GM10248 (cell line): ENCODE measurements at regions not wholly inside any gene's neighbourhood (a gene's known extent, or its start where the extent isn't known, plus 50 kb on each side); places are given as distances from the start of the nearest gene placed in this dataset.

Source experiments
- CTCF ChIA-PET: fragments of 300-600 bp; sonication (Branson Sonifier 250); formaldehyde crosslinking; extraction: SDS; loops from one replicate; lab custom pipeline; 2021; ENCODE audit warnings: antibody characterized with exemption; lab: Yijun Ruan, JAX
- POLR2A ChIA-PET: fragments of 350-650 bp; sonication (Branson Sonifier 250); formaldehyde crosslinking; extraction: SDS; loops from one replicate; lab custom pipeline; 2020; ENCODE audit warnings: antibody characterized with exemption; lab: Yijun Ruan, JAX
- DNase-seq: peaks from one replicate; pipeline ENCODE4 v3.0.0; 2012; ENCODE audit errors: extremely low spot score
- TF ChIP-seq, protein P1 (sequence below): IDR thresholded peaks from 2 replicates; pipeline ENCODE4 v1.5.1; 2012; ENCODE audit warnings: mild to moderate bottlenecking, low read depth; ENCODE audit errors: extremely low read depth, missing control alignments, control extremely low read depth

DNA sequence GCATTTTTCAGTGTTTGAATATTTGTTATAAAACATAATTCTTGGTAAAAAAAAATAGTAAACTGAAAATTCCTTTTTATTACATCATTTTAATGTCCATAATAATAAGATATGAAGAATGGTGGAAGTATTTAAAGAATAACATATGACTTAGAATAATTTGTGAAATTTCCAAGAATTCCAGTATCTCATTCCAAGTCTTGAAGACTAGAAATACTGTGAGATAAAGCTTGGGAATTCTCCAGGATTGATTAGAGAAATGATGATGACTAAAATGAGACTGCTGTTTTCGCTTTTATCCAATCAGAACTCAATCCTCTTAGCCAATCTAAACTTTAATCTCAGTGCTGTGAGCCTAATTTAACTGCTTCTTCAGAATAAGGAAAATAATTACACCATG is 184.2 kb upstream of the HCCS start:
- CTCF ChIA-PET, result no interaction called here
- DNase-seq, result no peak
- POLR2A ChIA-PET, result no interaction called here
- TF ChIP-seq, protein P1, sequence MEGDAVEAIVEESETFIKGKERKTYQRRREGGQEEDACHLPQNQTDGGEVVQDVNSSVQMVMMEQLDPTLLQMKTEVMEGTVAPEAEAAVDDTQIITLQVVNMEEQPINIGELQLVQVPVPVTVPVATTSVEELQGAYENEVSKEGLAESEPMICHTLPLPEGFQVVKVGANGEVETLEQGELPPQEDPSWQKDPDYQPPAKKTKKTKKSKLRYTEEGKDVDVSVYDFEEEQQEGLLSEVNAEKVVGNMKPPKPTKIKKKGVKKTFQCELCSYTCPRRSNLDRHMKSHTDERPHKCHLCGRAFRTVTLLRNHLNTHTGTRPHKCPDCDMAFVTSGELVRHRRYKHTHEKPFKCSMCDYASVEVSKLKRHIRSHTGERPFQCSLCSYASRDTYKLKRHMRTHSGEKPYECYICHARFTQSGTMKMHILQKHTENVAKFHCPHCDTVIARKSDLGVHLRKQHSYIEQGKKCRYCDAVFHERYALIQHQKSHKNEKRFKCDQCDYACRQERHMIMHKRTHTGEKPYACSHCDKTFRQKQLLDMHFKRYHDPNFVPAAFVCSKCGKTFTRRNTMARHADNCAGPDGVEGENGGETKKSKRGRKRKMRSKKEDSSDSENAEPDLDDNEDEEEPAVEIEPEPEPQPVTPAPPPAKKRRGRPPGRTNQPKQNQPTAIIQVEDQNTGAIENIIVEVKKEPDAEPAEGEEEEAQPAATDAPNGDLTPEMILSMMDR, result no peak

DNA sequence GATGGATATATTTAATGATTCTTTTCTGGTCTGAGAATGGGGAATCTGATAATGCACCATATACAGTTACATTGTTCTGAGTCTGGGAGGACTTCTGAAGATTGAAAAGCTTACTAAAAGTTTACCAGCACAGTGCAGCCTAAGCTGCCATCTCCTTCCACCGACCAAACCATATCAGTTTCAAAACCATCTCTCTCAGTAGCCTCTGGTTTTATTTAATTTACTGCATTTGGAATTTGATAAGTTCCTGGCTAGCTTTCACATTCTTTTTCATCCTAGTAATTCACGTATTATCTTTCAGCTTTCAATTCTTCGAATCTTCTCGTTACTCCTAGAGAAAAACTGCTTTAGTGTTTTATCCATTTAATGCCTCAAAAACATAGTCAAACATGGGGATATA is 181.4 kb upstream of the HCCS start:
- no peak for DNase-seq
- CTCF ChIA-PET, result no interaction called here
- TF ChIP-seq, protein P1, result no peak
- POLR2A ChIA-PET, result no interaction called here

DNA sequence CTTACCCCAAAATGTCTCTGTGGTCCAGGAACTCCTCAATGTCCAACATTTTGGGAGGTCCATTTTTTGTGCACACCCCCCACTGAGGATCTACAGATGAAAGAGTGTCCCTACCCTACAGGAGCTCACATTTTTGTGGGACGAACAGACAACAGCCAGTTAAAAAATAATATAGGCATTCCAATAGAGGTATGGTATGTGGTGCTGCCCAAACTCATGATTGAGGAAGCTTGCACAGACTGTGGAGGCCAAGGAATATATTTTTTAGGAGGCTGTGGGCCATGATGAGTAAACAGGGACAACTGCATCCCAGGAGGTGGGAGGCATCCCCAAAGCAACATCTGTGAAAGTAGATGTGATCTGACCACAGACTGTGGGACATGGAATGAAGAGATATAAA is 181.0 kb upstream of the HCCS start:
- DNase-seq, result no peak
- TF ChIP-seq, protein P1, result no peak
- ChIA-PET CTCF (no interaction called here), POLR2A (no interaction called here)

DNA sequence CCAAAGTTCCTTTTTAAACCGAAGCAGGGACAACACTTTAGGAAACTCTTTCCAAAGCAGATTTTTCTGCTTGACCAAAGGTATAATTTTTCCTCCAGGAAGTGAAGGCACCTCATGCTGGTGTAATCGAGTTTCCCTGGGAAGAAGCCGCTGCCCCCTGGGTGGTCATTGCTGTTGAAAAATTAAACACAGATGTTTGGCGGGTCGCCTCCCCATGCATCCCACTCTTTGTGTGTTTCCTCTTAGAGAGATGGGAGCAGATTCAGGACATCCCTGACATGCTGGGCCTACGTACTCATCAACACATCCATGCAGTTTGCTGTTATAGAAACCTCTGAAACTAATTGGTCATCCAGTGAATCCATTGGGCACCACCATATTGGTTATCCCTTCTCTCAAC is 179.2 kb upstream of the HCCS start:
- no peak for DNase-seq
- ChIA-PET CTCF (interaction anchor here (0.7 kb wide), 1 partner anchor 28 kb away, joined by 3 read pairs; no protein-coding TSS in a partner anchor), POLR2A (no interaction called here)
- TF ChIP-seq, protein P1, result no peak

DNA sequence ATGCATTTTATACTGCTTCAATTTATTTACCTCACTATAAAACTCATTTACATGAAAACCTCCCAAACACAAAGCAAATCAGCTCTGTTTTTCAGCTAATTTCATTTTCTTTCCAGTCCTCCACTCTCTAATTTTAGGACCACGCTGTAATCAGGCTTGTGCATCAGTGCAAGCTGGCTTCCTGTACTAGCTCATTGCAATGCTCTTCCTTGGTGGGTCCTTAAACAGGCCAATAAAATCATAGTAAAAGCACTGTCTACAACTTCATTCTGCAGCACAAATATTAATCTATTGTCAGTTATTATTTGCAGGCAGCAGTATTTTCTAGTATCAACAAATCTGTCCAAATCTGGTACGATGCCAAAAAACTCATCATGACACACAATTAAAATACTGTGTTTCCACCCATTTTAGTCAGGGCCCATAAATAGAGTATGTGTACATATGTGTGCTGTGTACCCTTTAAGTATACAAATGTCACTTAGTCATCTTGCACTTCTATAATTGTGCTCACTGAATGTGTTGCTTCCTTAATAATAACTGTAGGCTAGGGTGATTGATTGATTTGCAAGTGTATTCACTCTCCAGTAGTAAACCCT is 178.2 kb upstream of the HCCS start:
- POLR2A ChIA-PET, result no interaction called here

DNA sequence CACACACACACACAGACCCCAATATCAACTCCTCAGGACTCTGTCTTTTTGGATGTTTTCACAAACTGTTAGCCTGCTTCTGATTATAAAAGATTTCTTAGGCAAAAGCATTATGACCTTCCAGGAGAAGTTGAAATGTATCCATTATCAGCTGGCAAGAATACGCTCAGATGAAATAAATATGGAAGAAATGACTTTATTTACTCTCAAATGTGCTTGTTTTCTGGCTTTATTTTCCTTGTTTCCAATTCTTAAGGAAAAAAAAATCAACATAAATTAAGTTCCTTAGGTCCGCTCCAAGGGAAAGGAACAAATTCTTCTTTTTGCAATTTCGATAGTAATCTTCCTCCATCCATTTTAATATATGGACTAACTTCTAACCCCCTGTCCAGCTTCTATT is 175.6 kb upstream of the HCCS start:
- TF ChIP-seq, protein P1, result no peak
- ChIA-PET CTCF (no interaction called here), POLR2A (no interaction called here)
- DNase-seq, result no peak

More for the DNA sequence above, 178.2 kb upstream of the HCCS start:
- no peak for DNase-seq
- CTCF ChIA-PET, result interaction anchor here (0.7 kb wide), 1 partner anchor 27 kb away, joined by 3 read pairs; no protein-coding TSS in a partner anchor
- TF ChIP-seq, protein P1, result no peak

DNA sequence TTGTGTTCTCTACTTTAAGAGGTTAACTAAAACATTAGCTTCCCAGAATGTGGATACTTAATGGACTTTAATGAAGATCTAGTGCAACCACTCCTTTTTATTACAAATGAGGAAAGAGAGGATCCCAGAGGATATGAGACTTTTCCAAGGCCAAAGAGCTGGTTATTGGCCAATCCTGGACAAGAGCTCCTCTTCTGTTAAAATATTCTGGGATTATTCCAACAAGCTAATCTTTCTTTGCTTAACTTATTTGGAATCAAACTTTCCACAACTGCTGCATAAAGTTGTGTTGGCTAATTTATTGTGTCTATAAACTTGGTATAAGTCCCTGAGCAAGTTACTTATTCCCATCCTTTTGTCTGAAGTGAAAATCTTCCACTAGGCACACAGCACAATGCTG is 174.2 kb upstream of the HCCS start:
- POLR2A ChIA-PET, result no interaction called here
- CTCF ChIA-PET, result no interaction called here

More for the DNA sequence above, 174.2 kb upstream of the HCCS start:
- TF ChIP-seq, protein P1, result no peak
- no peak for DNase-seq
